RCC 7860 (cell line): ENCODE measurements at regions not wholly inside any gene's neighbourhood (a gene's known extent, or its start where the extent isn't known, plus 50 kb on each side); places are given as distances from the start of the nearest gene placed in this dataset.
"Not testable (repeated sequence)": the region's sequence is repeated elsewhere in the genome, so short reads cannot be mapped to it uniquely, and the experiment has no call there.

ENCODE experiments used
- DNase-seq: peaks from one replicate; pipeline ENCODE4 v3.0.0-alpha.2; 2015; ENCODE audit warnings: low spot score
- FAIRE-seq: peaks from 2 replicates; lab custom pipeline; 2012; peaks lifted over from hg19 to GRCh38; lab: Jason Lieb, UNC

DNA sequence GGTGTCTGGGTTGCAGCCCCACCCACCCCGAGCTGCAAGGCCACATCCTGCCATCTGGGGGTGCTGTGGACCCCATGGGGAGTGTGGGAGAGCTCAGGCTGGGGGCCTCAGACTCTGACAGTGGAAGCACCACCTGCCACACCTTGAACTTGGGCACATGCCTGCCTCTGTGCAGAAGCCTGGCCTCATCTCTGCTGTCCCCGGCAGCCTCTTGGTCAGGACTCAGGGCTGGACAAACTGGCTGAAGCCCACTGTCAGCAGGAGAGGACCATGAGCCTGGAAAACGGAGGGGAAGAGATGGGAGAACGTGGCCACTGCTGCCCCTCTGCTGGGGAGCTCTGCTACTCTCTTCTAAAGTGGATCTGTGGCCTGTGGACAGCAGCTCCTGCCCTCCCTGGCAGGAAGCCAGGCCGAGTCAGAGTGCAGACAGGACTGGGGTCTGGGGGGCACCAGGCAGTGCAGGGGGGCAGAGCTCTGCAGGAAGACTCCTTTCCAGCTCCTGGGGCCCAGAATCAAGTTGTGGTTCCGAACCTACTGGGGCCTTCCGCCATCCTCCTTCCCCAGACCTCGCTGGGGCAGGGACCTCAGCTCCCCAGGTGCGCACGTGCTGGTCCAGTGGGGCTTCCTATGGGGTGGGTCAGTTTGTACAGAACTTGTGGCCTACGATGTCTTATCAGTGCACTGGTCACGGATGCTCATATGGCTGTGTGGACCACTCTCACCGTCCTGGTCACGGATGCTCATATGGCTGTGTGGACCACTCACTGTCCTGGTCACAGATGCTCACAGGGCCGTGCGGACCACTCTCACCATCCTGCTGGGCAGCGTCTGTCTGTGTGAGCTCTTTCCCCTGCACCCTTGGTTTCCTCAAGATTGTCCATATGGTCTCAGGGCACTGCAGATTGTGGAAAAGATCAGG, 207.7 kb downstream of the LAT start:
- DNase-seq, result no peak

DNA sequence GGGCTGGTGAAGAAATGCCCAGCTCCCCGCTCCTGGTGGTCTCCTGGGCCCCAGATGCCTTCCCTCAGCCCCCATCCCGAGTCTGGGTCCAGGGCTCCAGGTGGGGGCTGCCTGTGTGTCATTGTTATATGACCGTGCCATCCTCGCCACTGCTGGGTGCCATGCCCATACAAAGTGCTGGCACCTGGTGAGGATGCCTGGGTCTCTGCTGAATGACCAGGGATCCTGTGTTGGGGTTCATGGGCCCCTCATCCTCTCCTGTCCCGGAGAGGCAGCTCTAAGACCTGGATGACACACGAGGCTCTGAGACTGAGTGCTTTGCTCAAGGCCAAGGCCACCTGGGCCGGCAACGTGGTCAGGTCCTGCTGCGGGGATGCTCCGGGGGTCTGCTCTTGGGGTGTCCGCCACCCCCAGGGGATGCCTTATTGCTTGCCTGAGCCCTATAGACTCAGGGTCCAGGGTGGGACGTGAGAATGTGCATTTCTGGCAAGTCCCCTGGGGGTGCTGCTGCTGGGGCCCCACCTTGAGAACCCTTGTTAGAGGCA, 206.9 kb downstream of the LAT start:
- not testable (repeated sequence) for DNase-seq, FAIRE-seq

More for the DNA sequence above, 207.7 kb downstream of the LAT start:
- no peak for FAIRE-seq

DNA sequence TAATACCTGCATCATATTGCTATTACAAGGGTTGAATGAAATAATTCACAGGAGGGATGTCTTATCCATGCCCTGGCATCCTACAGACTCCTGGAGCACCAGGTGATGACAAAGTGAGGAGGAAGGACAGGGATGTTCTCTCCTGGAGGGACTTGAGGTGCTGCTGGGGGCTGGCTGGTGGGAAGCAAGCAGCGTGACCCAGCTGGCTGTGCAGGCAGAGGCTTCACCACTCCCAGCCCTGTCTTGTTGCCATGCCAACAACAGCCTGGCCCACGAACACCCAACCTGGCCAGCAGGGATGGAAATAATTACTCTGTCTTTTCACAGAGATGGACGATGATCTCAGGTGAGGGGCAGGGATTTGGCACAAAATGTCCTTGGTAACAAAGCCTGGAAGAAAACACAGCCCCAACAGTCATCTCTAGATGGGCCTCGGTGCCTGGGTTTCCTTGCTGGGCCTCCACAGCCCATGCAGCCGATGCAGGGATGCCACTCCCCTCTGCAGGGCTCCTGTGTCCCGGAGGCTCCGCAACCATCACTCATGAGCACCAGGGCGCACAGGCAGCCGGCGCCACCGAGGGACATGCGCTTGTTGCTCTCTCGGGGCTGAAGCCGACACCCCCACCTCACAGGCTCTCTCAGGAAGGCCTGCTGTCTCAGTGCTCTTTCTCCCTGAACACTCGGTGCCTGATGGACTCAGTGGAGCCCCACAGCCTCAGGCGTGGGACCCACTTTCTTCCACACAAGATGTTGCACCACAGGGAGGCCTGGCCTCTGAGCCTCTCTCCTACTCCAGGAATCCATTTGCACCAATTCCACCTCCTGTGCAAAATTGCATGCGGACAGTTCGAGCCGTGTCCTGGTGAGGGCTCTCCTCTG, 205.9 kb downstream of the LAT start:
- DNase-seq, FAIRE-seq: not testable (repeated sequence)

DNA sequence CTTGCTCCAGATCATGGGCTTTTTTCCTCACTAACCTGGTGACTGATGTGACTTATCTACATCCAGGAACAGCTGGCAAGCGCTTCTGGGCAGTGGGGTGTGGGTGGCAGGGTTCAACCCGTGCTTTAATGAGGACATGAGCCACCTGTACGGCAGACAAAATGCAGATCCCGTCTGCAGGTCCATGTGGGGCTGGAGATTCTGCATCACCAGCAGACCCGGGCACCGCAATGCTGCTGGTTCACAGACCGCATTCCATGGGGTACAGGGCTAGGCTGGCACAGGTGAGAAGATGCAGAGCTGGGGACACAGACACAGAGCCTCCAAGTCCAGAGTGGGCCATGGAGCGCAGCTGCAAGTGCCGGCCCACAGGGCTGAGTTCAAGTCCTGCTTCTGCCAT, 204.0 kb downstream of the LAT start:
- not testable (repeated sequence) for FAIRE-seq, DNase-seq

DNA sequence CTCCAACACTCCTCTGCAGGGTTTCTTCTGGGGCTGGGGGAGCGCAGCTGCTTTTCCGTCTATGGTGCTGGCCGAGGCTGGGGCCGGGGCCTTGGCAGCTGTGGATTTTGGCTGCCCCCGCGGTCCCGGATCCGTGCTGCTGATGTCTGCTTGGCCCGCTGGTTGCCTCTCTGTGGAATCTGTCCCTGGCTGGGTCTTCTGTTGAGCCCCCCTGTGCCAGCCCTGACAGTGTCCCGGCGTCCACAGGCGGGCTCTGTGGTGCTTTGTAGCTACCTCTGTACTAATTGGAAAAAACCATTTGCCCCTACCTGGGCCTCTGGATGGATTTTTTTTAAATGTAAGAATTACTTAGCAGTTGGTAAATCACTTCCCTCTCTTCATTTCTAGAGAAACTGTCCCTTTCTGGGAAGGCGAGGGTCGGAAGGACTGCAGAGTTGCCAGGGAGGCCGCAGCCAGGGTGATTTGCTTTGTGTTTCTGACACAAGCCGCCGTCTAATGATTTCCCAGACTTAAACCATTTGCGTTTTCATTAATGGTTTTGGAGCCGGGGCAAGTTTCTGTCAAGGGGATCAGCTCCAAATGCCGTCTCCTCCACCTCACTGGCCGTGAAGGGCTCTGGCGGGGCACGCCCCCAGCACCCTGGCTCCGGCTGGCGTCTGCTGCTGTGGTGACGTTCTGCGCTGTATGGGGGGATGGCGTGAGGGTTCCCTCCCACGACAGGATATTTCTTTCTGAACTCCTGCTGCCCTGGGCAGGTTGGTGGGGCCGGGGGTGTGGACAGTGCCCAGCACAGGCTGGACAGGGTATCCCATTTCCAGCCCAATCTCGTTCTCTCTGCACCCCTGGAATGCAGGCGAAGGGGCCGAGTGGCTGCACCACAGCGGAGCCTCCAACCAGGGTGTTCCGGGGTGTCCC, 201.7 kb downstream of the LAT start:
- not testable (repeated sequence) for DNase-seq, FAIRE-seq

DNA sequence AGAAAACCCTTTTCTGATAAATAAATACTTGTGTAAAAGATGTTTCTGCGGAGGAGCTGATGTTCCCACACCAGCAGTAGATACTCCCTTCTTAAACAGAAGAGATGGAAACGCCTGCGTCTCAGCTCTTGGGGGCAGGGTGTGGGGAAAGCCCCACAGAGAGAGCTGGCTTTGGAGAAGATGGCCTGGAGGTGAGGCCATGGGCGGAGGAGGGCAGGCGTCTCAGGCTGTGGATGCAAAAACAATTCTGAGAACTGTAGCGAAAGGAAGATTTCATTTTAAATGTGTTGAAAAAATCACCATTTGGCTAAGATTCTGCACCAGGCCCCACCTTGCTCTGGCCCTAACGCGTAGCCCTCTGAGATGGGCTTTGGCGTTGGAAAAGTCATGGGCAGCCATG, 201.0 kb downstream of the LAT start:
- DNase-seq, FAIRE-seq: not testable (repeated sequence)

DNA sequence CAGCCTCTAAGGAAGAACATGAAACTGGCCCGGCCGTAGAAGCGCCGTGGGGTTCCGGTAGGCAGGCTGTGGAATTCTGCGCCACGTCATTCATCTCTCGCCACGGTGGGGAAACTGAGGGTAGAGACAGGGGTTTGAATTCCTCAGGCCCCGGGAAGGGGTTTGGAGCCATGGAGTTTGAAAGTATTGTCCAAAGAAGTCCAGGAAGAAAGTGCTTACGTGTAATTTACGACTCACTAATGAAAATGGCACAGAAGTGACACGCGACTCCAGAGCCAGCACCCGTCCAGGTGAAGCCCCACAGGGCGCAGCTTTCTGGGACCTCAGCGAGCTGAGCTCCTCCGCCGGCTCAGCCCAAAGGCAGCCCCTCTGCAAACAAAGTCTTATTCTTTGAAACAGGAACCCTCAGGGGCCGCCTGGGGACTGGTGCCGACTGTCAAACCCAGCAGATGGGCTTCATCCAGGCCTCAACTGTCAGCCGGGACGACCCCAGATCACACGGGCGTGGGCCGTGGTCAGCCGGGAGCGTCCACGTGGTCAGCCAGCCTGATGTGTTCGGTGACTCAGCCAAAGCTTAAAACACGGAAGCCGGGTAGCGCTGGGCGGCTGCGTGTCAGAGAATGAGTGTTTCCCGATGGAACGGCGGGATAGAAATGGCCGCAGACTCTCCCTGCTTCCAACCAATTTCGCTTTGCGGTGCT, 200.0 kb downstream of the LAT start:
- FAIRE-seq, DNase-seq: not testable (repeated sequence)

DNA sequence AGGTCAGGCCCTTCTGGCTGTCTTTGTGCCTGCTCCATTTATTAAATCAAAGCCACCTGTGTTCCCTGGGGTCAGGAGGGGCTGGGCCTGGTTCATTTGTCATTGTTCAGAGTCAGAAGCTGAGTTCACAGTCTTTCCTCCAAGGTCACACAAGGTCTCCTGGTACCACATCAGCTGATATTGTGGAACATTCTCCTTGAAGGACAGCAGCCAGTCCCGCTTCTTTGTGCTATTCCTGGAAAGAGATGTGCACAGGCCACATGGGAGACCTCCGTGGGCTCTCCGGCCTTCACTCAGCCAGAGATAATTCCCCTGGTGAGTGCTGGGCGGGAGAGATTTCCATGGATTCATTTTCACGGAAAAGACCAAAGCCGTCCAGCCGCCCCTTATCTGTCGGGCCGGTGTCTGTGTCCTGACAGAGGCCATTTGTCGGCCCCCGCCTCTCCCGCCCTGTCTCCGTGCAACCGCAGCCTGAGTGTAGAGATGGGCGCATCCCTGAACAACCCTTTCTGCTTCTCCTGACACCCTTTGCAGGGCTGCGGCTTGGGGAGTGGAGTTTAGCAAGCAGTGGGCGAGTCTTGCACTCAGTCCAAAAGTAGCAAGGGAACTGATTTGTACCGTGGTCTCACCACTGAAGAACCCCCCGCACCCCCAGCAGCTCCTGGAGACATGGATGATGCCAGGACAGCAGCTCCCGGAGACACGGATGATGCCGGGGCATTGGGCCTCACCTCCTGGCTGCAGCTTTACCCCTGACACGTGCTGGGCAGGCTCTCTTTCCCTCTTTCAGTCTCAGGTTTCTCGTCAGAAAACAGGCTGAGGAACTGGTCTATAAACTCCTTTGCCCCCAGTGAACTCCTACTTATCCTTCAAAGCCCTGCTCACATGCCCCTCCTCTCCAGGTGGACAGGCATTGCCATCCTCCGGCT, 198.4 kb downstream of the LAT start:
- not testable (repeated sequence) for FAIRE-seq, DNase-seq

DNA sequence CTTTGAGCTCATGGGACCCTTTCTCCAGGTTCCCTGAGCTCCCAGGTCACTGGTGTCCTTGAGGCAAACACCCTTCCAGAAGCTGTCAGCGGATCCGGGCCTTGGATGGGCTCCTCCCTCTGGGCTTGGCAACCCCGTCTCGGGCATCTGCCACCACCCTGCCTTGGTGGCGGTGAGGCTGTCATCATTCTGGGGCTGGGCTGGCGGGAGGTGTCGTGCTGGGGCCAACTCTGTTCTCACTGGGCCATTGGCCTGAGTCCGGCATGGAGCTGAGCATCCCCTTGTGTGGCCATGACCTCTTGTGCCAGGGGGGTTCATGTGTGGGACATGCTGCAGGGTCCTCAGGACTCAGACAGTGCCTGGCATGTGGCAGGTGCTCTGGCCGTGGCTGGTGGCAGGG, 197.6 kb downstream of the LAT start:
- FAIRE-seq (no peak), DNase-seq (no peak)

DNA sequence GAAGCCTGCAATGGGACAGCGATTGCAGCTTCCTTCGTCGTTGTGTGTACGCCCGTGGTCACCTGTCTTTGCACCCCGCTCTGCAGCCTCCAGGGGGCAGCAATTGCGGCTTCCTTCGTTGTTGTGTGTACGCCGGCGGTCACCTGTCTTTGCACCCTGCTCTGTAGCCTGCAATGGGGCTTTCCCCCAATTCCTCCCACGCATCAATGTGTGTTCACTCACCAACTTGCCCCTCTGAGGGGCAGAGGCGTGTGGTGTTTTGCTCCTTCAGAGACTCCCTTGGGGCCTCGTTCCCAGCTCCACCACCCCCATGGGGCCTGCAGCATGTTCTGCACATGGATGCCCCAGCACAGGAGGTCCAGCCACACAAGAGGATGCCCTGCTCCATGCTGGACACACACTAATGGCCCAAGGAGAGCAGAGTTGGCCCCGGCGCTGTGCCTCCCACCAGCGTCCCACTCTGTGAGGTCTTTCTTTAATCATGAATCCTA, 197.1 kb downstream of the LAT start:
- FAIRE-seq, DNase-seq: not testable (repeated sequence)

DNA sequence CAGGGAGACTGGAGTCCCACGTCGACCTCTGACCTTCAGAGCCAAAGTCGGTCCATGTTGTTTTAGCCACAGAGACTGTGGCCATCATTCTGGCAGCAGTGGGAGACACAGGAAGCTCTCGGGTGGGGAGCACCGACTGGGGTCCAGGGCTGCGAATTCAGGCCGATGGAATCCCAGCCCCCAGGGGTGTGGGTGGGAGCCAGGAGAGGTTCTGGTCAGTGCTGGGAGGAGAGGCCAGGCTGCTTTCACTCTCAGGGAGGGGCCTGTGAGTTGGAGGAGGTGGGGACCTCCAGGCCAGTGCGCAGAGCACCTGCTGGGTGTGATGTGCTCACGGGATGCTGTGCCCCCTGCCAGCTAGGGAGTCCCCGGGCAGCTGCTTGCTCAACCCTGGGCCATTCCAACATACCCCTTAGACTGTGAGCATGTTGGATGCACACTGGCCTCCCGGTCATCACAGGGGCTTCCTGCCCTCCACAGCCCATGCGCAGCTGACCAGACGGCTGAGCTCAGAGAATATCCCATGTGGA, 196.5 kb downstream of the LAT start:
- FAIRE-seq, DNase-seq: not testable (repeated sequence)

DNA sequence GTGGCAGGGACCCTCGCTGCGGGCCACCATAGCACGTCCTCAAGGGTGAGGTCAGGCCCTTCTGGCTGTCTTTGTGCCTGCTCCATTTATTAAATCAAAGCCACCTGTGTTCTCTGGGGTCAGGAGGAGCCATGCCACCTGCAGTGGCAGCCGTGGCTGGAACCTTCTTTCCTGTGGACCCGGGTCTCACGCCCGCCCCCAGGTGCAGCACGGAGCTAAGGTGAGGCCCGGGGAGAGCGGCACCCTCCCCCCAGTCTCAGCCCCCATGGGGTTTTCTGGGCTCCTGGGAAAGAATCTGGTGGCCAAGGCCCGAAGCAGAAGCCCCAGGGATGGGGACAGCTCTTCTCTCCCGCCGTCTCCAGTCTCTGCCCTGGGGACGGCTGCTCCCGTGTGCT, 195.4 kb downstream of the LAT start:
- not testable (repeated sequence) for DNase-seq, FAIRE-seq

DNA sequence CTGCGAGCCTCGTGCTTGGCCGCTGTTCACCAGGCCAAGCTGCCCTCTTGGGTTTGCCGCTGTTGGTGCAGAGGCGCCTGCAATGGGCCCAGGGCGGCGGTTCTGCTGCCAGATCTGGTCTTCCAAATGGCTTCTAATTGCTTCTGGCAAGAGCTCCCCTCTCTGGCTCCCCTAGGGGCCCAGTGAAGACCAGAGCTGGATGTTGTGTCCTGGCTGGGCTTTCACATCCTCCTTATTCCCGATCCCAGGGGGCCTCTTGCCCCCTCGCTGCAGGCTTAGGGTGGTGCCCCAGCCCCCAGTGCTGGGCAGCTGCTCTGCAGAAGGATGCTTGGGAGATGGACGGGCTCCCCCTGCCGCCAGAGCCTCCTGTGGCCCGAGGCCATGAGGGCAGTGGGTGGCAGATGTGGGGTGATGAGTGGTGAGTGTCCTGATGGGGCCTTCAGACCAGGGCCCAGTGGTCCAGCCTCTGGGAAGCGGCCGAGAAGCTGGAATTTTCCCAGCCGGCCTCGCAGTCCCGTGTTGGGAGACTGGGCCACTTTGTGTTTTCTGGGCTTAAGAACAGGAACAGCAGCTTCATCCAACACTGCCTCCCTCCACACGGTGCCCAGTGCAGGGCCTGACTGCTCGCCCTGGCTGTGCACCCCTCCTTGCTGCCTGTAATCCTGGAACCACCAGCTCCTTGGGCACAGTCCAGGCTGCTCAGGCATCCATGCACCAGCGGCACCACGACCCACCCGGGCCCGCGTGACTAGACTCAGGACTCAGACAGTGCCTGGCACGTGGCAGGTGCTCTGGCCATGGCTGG, 194.8 kb downstream of the LAT start:
- DNase-seq, FAIRE-seq: not testable (repeated sequence)

DNA sequence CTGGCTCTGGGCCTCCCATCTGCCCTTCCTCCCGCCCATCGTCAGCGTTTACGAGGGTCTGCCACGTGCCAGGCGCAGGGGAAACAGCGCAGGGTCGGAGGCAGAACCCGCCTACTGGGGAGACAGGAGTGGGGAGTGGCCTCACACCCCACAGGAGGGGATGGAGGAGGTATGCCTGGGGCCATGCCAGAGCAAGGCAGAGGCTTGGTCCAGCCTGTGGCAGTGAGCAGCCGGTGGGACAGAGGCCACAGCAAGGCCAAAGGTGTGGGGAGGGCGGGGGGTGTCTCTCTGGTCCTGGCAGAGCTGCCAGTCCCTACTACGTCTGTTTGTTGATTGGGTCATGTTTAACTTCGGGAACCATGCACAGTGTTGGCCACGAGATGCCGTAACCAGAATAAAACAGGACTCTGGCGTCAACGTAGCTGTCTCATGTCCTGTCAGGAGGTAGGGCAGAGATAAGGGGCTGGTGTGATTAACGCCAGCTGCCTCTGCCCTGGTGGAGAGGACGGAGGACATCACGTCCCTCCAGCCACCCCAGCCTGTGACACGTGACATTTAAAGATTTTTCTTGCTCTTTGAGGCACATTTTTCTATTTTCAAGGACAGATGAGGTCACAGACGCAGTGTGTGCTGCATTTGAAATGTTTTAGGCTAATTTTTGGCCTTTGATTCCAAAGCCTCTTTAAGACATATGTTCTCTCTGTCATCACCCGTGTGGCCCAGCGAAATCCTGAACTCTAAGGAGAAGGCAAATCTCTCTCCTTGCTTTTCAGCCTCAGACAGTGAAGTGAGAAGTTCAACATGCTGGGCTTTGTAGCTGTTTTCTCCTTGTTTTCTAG, 193.3 kb downstream of the LAT start:
- not testable (repeated sequence) for DNase-seq, FAIRE-seq

DNA sequence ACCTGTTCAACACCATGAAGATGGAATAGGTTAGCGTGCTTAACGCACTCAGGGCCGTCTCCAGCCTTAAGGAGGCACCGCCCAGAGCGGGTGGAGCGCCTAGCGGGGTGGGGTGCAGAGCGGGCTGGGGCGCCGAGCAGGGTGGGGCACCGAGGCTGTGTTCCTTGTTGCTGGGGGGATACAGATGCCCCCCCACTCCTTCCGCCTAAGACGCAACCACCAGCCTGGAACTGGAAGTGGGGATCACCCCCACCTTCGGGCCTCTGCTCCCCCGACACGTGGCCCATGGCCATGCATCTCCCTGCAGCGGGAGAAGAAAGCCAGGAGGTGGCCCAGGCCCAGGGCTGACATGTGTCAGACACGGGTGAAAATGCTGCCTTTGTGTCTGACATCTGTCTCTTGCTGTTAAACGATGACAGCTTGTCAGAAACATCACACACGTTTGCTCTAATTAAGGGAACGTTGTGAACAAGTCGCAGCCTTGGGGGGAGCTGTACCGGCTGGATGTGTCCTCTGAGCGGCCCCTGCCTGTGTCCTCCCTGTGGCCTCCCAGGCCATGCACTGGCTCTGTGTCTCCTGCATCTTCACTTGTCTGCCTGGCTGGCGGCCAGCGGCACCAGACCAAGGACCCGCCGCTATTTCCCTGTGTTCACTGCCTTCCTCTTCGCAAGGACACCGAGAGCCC, 192.5 kb downstream of the LAT start:
- DNase-seq, FAIRE-seq: not testable (repeated sequence)

DNA sequence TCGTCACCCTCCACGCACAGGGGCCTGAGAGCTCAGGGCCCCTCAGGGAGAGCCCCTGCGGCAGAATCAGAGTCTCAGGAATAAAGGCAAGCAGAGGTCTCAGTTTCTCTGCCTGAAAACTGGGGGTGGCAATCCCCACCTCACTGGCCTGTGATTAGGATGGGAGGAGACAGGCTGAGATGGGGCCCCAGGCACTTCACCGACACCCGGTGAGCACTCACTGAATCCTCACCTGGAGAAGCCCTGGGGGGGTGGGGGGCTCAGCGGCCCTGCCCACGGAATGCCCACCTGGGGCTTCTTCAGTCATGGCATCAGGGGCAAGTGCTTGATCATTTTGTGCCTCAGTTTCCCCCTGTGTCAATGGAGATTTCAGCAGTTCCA, 192.0 kb downstream of the LAT start:
- not testable (repeated sequence) for FAIRE-seq

More for the DNA sequence above, 192.0 kb downstream of the LAT start:
- DNase-seq, result not testable (repeated sequence)
